Left renal pelvis (tissue), 4 donors: ENCODE measurements at regions not wholly inside any gene's neighbourhood (a gene's known extent, or its start where the extent isn't known, plus 50 kb on each side); places are given as distances from the start of the nearest gene placed in this dataset.

ENCODE experiments used
- DNase-seq, 4 donors: peaks; one replicate each; pipeline ENCODE4 v3.0.0-alpha.2; 2013; ENCODE audit warnings: low read depth in 4 of 4, low spot score in 3 of 4

DNA sequence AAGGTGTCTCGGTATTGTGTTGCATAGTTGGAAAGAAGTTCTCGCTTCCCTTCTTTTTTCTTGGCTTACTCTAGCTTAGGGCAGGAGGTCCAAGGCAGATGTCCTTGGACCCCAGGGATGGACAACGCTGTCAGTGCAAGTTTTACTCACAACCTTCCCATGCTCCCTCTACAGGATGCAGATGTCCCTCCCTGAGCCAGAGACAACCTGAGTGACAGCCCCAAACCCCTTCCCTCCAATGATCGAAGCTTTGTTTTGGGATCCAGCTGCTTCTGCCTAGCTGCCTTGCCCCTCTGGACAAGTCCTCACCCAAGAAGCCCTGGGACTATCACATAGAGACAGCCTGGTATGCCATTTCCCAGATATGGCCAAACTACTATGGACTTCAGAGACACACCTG, 112.0 kb upstream of the RAP1B start:
- DNase-seq = no peak

DNA sequence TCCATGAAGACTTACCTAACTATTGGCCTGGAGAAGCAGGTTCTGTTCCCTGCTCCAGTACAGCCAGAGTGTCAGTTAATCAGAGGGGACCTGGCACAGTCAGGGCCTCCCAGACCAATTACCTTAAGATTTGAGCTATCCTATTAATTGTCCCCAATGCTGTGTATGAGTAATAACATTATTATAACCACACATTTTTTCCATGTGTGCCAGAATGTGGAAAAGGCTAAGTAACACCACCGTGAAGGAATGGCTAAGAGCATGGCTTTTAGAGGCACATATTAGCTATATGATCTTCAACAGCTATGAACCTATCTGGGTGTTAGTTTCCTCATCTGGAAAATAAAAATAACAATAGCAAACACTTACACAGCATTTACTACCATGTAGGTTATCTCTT, 111.1 kb upstream of the RAP1B start:
- no peak for DNase-seq

DNA sequence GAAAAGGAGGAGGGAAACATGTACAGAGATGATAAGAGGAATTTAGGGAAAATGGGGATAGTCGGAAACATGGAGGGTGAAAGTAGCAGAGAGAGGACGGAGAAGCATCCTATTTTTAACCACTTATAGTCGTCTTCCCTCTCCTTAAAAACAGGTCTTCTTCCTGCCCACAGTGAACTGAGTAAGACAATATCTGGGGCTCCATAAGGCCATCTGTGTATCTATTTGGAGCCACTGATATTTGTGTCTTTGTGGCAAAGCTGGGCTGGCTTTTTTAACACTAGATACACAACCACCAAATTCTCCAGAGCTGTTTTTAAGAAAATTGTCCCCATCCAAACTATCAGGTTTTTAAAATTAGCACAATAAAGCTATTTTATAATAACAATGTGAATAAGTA, 109.5 kb upstream of the RAP1B start:
- DNase-seq = no peak

DNA sequence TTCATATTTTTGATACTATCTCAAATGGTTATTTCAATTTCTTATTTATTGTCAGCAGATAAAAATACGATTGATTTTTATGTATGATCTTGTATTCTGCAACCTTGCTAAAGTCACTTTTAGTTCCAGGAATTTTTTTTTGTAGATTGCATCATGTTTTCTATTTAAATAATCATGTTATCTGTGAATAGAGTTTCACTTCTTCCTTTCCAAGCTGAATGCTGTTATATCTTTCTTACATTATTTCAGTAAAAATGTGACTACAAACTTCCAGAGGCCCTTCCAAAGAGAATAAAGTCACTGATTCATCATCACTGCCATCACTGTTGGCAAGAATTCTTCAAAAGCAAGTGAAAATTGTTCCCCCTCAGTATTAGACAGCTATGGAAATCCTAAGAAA, 104.7 kb upstream of the RAP1B start:
- no peak for DNase-seq

DNA sequence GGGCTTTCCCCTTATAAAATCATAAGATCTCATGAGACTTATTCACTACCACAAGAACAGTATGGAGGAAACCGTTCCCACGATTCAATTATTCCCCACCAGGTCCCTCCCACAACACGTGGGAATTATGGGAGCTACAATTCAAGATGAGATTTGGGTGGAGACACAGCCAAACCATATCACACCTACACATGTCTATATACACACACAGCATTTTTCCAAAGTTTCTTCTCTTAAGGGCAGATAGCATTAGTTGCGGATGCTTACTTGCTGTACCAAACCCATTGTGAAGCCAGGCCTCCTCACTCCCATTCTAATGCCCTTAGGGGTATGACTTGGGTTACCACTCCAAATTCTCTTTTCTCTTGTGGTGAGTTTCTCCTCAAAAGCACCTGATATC, 104.1 kb upstream of the RAP1B start:
- DNase-seq = no peak

DNA sequence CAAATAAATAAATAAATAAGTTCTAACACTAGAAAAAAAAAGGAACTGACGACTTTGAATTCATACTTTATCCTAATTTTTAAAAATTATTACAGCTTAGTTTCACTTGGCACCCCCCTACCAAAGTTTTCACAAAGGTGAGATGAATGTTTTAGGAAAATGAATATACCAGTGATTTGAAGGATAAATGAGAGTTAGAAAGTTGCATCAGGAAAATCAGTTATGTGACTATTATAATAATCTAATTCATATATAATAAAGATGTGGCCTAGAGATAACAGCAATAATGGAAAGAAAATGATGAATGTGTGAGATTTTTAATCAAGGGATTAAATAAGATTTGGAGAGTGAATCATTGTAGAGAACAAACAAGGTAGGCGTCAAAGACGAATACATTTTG, 103.0 kb upstream of the RAP1B start:
- DNase-seq = no peak

DNA sequence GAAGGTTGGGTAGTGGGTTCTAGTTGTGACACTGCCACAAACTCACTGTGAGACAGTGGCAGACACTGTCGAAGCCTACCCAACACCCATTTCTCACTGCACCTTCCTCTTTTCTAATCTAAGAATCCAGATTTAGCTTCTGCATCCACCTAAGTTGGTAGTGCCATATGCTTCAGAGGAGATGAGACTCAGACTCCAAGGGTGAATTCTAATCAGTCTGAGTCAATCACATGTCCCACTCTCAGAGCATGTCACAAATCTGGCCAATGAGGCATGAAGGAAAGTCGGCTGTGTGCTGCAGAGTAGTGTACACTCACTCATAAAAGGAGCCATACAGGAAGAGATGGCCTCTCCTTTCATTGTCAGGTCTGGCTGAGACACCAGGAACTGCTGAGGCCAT, 102.1 kb upstream of the RAP1B start:
- DNase-seq = no peak

DNA sequence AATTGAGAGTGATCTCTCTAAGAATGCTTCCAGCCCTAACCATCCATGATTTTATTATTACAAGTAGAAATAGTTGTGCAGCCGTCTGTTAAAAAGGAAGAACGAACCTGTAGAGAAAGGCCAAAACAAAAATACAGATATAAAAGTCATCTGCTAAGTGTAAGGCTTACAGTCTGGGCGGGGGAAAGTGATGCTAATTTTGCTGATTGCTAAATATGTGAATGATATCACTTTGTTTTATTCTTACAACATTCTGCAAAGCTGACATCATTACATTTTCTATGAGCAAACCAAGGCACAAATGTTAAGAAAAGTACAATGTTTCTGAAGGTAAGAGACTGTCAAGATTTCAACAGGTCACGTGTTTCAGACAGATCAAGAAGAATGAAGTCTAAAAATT, 101.5 kb upstream of the RAP1B start:
- no peak for DNase-seq

DNA sequence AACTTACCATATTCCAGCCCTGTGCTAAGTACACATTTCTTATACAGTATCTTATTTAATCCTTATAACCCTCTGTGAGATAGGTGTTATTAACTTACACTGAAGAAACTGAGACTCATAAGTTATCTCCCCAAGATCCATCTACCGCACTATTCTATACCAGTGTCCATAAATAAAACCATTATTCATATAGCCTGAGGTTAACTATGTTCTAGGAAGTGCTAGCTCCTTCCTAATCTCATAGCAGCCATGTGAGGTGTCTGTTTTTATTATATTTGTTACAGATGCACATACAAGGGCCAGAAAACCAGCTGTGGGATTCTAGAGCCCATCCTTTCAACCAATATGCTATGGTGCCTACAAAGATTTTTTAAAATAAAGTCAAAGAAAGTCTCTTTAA, 100.3 kb upstream of the RAP1B start:
- DNase-seq = no peak

DNA sequence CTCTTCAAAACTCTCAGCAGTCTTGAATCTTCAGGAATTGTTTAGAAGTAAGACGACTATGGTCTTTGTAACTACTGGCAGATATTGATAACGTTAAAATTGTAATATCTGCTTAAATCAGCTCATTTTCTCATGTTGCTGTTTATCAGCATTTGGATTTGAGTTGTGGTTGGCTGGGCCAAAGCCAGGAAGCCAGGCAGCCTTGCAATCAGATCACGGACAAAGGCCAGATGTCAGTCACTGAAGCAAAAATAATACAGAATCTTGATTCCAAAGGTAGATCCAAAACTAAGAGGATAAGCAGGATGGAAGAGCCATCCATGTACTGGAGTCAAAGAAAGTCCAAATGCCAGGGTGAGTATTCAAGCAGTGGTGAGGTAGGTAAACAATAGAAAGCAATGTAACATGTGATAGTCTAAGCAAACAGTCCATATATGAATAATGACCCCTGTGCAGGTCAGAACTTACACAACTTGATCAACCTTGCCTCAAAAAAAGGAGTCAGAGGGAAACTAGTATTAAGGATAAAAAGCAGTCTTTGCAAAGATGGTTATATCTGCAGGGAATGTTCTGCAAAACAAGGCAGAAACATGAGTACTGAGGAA, 95.8 kb upstream of the RAP1B start:
- no peak for DNase-seq

DNA sequence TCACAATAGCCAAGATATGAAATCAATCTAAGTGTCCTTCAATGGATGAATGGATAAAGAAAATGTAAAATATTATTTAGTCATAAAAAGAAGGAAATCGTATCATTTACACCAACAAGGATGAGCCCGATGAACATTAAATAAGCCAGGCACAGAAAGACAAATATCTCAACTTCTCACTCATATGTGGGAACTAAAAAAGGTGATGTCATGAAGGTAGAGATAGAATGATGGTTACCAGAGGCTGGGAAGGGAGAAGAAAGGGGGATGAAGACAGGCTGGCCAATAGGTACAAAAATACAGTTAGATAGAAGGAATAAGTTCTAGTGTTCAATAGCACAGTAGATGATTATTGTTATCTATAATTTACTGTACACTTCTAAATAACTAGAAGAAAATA, 94.9 kb upstream of the RAP1B start:
- DNase-seq = no peak

DNA sequence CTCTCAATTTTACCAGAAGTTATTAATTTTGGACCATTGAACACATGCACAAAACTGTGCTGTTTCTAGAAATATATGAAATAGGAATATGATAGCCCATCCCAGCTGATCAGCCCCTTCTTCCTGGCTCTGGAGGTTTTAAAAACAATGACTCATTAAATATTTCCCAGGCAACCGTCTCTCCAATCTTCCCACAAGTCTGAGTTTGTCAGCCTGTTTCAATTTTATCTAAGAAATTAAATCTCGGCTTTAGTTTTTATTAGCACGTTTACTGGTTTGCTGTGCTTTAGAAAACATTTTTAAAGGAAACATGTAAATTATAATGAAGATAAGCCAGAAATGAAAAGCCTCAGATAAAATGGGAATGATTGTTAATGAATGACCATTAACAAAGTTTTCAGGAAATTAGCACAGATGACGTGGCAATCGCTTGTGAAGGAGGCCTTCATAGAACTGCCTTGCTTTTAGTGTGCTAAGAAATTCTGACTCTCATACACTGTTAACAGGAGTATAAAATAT, 89.3 kb upstream of the RAP1B start:
- no peak for DNase-seq

DNA sequence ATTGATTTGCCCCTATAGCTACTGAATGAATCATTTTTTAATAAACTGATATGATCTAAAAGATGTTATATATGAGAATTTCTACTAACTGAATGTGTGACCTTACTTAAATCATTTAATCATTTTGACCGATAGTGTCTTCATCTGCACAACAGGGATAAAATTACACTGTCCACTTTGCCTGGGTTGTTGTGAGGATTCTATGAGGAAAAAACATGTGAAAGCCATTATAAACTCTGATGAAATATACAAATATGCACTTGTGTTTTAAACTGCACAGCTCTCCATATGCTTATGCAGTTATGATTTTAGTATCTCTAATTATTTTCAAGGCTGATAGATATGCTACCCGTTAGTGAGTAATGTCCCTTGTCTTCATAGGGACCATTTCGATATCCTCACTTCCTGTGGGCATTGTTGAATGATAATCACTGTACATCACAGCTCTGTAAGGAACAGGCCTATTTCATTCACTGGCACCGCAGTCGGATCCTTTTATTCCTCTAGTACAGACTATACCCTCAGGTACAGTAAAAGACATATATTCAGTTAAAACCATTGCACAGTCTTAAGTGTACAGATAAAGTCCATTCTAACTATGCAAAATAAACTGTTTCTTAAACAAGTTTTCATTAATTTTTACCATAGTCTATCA, 88.7 kb upstream of the RAP1B start:
- no peak for DNase-seq

DNA sequence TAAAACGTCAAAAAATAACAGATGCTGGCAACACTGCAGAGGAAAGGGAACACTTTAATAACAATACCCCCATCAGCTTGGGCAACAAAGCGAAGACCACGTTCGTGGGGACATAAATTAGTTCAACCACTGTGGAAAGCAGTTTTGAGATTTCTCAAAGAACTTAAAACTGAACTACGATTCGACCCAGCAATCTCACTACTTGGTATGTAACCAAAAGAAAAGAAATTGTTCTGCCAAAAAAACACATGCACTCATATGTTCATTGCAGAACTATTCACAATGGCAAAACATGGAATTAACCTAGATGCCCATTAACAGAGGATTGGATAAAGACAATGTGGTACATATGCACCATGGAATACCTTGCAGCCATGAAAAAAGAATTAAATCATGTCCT, 81.2 kb upstream of the RAP1B start:
- DNase-seq = no peak

DNA sequence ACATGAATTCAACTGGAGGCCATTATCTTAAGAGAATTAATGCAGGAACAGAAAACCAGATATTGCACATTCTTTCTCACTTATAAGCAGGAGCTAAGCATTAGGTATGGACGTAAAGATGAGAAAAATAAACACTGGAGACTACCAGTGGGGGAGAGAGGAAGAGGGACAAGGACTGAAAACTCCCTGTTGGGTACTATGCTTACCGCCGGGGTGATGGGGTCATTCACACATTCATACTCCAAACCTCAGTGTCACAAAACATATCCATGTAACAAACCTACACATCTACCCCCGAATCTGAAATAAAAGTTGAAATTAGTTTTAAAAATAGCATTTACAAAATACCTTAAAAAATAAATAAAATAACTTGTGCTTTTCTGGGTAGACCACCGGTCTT, 80.8 kb upstream of the RAP1B start:
- DNase-seq = no peak

DNA sequence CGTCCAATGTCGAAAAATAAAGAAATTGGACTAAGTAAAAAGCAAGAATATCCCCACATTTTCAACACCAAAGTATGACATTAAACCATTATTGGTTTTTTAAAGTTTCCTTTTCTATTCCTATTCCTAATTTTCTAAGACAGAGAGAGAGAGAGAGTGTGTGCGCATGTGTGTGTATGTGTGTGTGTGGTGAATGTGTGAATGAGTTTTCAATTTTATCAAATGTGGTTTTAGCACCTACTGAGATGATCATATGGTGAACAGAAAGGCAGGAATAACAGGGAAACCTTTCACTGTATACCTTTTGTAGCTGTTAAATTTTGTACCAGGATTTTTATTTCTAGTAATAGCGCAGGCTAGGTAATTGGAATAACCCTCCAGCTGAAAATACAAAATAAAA, 80.4 kb upstream of the RAP1B start:
- DNase-seq = no peak

DNA sequence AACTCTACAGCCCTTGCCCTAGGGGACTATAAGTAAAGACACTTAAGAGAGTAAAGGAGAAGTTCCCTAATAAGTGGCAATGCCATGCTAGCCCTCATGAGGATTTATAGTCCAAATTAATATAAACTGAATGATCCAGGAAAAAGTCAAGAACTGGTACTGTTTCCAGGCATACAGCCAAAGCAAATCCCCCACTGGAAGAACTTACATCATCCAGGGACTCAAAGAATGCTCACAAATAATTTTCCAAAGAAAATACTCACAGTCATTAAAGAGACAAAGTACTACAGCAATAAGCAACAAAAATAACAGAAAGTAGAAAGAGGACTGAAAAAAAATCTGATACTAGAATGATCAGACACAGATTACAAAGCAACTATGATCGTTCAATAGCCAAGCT, 79.7 kb upstream of the RAP1B start:
- no peak for DNase-seq

DNA sequence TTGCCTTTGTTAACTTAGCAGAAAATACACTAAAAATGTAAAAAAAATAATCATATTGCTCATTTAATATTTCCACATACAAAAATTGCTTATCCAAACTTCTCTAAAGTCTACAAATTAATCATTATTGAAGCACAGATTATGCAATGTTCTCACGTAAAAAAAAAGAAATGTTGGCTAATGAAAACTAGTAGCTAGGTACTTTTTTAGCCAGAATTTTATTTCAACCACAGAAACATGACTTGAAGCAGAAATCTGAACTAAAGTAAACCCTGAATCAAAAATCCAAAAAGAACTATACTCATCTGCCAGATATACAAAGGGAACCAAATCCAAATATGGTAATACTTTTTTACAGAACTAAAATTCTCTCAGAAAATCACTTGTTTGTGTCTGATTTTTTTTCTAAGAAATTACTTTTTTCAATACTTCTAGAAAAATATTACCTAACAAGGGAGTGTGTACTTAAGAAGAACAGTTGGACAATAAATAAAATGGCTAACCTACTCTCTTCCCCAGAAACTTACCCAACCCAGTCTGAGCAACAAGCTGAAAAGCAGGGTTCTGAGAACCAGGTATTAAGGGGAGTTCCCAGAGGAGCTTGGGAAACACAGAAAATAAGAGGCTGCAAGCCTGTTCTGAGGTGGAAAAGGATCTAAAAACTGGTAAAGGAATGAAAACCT, 78.4 kb upstream of the RAP1B start:
- no peak for DNase-seq

DNA sequence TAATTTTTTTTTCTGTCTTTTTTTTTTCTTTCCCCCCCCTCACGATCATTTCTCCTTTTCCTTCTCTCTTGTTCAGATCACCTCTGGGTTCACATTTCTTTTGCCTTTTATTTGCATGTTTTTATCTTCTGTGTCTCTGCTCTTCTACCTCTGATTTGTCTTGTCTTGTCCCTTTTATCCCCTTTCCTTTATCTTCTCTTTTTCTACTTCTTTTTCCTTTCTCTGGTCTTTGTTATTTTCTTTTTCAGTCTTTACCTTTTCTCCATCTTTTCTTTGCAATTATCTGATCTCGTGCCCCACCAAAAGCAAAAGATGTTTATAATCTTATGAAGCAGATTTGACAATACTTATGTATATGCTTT, 77.8 kb upstream of the RAP1B start:
- DNase-seq = no peak

DNA sequence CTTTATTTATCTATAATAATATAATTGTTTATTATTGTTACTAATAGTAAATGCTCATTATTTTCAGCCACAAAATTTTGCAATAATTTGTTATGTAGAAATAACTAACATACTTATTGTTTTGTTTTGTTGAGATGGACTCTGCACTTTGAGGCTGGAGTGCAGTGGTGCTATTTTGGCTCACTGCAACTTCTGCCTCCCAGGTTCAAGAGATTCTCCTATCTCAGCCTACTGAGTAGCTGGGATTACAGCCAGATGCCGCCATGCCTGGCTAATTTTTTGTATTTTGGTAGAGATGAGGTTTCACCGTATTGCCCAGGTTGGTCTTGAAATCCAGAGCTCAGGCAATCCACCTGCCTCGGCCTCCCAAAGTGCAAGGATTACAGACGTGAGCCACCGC, 76.6 kb upstream of the RAP1B start:
- DNase-seq = no peak

DNA sequence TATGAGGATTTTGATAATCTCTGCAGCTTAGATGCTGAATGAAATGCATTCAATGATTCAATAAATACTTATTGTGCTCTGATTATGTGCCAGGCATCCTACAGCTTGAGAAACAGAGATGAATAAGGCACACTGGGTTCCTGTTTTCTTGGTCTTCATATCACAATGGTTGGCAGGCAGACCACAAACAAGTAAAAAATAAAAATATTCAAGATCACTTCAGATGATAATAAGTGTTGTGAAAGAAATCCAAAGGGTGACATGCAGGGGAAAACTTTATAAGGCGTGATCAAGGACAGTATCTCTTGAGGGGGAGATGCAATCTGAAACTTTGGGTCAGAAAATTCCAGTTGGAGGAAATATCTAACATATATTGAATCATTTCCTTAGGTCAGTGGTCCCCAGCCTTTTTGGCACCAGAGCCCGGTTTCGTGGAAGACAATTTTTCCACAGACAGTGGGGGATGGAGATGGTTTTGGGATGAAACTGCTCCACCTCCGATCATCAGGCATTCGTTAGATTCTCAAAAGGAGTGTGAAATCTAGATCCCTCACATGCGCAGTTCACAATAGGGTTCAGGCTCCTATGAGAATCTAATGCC, 73.7 kb upstream of the RAP1B start:
- no peak for DNase-seq

DNA sequence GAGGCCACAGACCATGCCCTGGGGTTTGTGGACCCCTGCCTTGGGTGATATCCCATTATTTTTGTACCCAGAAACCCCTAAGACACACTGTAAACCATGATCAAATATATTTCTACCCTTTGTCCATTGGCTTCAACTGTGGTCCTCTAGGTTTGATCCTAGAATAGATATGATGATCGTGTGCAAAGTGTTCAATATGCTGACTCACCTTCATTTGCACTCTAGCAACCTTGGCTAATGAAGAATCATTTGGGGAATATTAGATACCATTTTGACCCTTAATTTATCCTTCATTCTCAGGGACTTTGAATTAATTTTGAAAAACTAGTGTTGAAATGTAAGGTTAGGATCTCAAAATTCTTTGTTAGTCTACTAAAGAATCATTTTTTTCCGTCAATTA, 73.1 kb upstream of the RAP1B start:
- DNase-seq = no peak
